ENCODE measurements at regions not wholly inside any gene's neighbourhood (a gene's known extent, or its start where the extent isn't known, plus 50 kb on each side); places are given as distances from the start of the nearest gene placed in this dataset.

DNA sequence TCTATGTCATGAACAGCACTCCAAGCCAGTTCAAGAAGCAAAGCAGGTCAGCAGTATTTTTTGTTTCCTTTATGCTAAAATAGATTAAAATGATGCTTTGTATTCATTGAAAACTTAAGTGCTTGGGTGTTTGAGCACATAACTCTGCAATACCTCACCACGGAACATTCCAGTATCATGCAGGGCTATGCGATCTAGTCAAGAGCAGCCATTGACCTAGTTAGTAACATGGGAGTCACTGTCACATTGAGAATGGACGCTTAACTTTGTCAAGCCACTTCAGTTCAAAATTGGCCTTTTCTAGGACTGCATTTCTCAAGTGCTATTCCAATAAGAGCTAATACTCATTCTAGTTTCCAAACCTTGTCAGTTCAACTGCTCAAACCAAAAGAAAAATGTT is 160.1 kb upstream of the FSTL5 start:
- Histone ChIP-seq H3K9ac (no peak overlapping the region), H3K4me2 (ENCODE audit: unreplicated experiment) (no peak overlapping the region), H3K79me2 (ENCODE audit: insufficient read depth) (no peaks in the 10 kb centered on the region), H3K9me2 (ENCODE audit: insufficient read depth) (no peaks in the 10 kb centered on the region), H3F3A (ENCODE audit: insufficient read depth) (no peaks in the 10 kb centered on the region), H3K9me3 (ENCODE audit: low read depth) (no peaks in the 10 kb centered on the region), H3K4me3 (no peak overlapping the region), H3K27me3 (replicated peaks; ENCODE audit: insufficient read depth) (no peaks in the 10 kb centered on the region), H3K4me1 (ENCODE audit: insufficient read depth) (no peaks in the 10 kb centered on the region), H3K27ac (no peak overlapping the region), H3K36me3 (ENCODE audit: low read depth) (no peaks in the 10 kb centered on the region), H4K20me1 (ENCODE audit: insufficient read depth) (no peaks in the 10 kb centered on the region), H2AFZ (no peak overlapping the region)
- in situ Hi-C loops (cut with MboI), result no loop called here
- no peak for DNase-seq
- TF ChIP-seq EZH2 (IDR thresholded peaks at IDR 0.05; ENCODE audit: insufficient read depth, poor library complexity, severe bottlenecking) (no peak), EZH2phosphoT487 (IDR thresholded peaks at IDR 0.05; ENCODE audit: insufficient read depth, low read depth) (no peak)
- 39 to 40% methylated on average over 3 of the region's 3 CpGs for WGBS, 2 experiments (ENCODE audit: low coverage in 1 of 2, low lambda C conversion rate in 2 of 2, missing lambda C conversion rate in 2 of 2)

DNA sequence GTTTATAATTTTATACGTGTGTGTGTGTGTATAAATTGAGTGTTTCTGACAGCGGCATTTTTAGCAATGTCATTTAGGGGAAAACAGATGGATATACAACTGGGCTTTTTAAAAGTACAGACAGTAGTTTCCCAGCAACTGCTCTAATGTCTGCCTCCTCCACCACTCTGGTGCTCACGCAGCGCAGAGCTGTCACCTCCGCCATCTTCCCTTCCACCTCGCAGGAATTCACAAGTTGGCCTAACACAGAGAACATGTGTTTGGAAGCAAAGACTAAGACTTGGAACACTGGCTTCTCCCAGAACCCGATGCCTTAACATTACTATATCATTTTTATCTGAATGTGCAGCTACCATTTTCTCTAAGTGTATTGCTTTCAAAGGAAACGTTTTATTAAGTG is 158.3 kb upstream of the FSTL5 start:
- TF ChIP-seq EZH2 (IDR thresholded peaks at IDR 0.05; ENCODE audit: insufficient read depth, poor library complexity, severe bottlenecking), result no peak
- TF ChIP-seq EZH2phosphoT487 (IDR thresholded peaks at IDR 0.05; ENCODE audit: insufficient read depth, low read depth), result no peak
- no peaks in the 10 kb centered on the region for H3K27me3 ChIP-seq (replicated peaks; ENCODE audit: insufficient read depth)
- no peaks in the 10 kb centered on the region for H3K36me3 ChIP-seq (ENCODE audit: low read depth)
- H4K20me1 ChIP-seq (ENCODE audit: insufficient read depth), result no peaks in the 10 kb centered on the region
- no peaks in the 10 kb centered on the region for H3K9me3 ChIP-seq (ENCODE audit: low read depth)
- no peaks in the 10 kb centered on the region for H3K79me2 ChIP-seq (ENCODE audit: insufficient read depth)
- no peak overlapping the region for H2AFZ ChIP-seq
- H3K4me3 ChIP-seq, result no peak overlapping the region
- DNase-seq, result no peak
- H3K4me1 ChIP-seq (ENCODE audit: insufficient read depth), result no peaks in the 10 kb centered on the region
- no peak overlapping the region for H3K4me2 ChIP-seq (ENCODE audit: unreplicated experiment)
- WGBS, 2 experiments (ENCODE audit: low coverage in 1 of 2, low lambda C conversion rate in 2 of 2, missing lambda C conversion rate in 2 of 2), result 31 to 35% methylated on average over 8 of the region's 8 CpGs
- no peak overlapping the region for H3K27ac ChIP-seq
- no peaks in the 10 kb centered on the region for H3K9me2 ChIP-seq (ENCODE audit: insufficient read depth)
- H3F3A ChIP-seq (ENCODE audit: insufficient read depth), result no peaks in the 10 kb centered on the region
- H3K9ac ChIP-seq, result no peak overlapping the region
- in situ Hi-C loops (cut with MboI), result no loop called here

- H3K27ac ChIP-seq, result no peak overlapping the region
- WGBS, 2 experiments (ENCODE audit: low coverage in 1 of 2, low lambda C conversion rate in 2 of 2, missing lambda C conversion rate in 2 of 2), result 10 to 21% methylated on average over 2 of the region's 2 CpGs
These were observed 122.0 kb upstream of the FSTL5 start for GRCh38 chr4:162285753-162286152.

GRCh38 chr4:162282684-162283083 is 118.9 kb upstream of the FSTL5 start:
- in situ Hi-C loops (cut with MboI), result no loop called here
- H2AFZ ChIP-seq, result no peak overlapping the region
- no peak overlapping the region for H3K27ac ChIP-seq
- 8 to 15% methylated on average over 3 of the region's 3 CpGs for WGBS, 2 experiments (ENCODE audit: low coverage in 1 of 2, low lambda C conversion rate in 2 of 2, missing lambda C conversion rate in 2 of 2)
- H3K9ac ChIP-seq, result no peak overlapping the region
- H3K9me3 ChIP-seq (ENCODE audit: low read depth), result no peaks in the 10 kb centered on the region
- H3K79me2 ChIP-seq (ENCODE audit: insufficient read depth), result no peaks in the 10 kb centered on the region
- no peak overlapping the region for H3K4me3 ChIP-seq
- H3K36me3 ChIP-seq (ENCODE audit: low read depth), result no peaks in the 10 kb centered on the region
- H3F3A ChIP-seq (ENCODE audit: insufficient read depth), result no peaks in the 10 kb centered on the region
- DNase-seq, result no peak
- H3K9me2 ChIP-seq (ENCODE audit: insufficient read depth), result no peaks in the 10 kb centered on the region
- no peaks in the 10 kb centered on the region for H4K20me1 ChIP-seq (ENCODE audit: insufficient read depth)
- H3K4me1 ChIP-seq (ENCODE audit: insufficient read depth), result no peaks in the 10 kb centered on the region
- H3K4me2 ChIP-seq (ENCODE audit: unreplicated experiment), result no peak overlapping the region
- no peak for TF ChIP-seq EZH2phosphoT487 (IDR thresholded peaks at IDR 0.05; ENCODE audit: insufficient read depth, low read depth)
- no peak for TF ChIP-seq EZH2 (IDR thresholded peaks at IDR 0.05; ENCODE audit: insufficient read depth, poor library complexity, severe bottlenecking)
- no peaks in the 10 kb centered on the region for H3K27me3 ChIP-seq (replicated peaks; ENCODE audit: insufficient read depth)

More at GRCh38 chr4:162285753-162286152, 122.0 kb upstream of the FSTL5 start:
- Histone ChIP-seq H3K4me3 (no peak overlapping the region), H4K20me1 (ENCODE audit: insufficient read depth) (no peaks in the 10 kb centered on the region), H3K27me3 (replicated peaks; ENCODE audit: insufficient read depth) (no peaks in the 10 kb centered on the region), H3K36me3 (ENCODE audit: low read depth) (no peaks in the 10 kb centered on the region), H3K9me2 (ENCODE audit: insufficient read depth) (no peaks in the 10 kb centered on the region), H3K9me3 (ENCODE audit: low read depth) (no peaks in the 10 kb centered on the region), H3K9ac (no peak overlapping the region), H3K4me2 (ENCODE audit: unreplicated experiment) (no peak overlapping the region), H2AFZ (no peak overlapping the region), H3K4me1 (ENCODE audit: insufficient read depth) (no peaks in the 10 kb centered on the region), H3K79me2 (ENCODE audit: insufficient read depth) (no peaks in the 10 kb centered on the region), H3F3A (ENCODE audit: insufficient read depth) (no peaks in the 10 kb centered on the region)
- DNase-seq, result no peak
- in situ Hi-C loops (cut with MboI), result no loop called here
- TF ChIP-seq EZH2 (IDR thresholded peaks at IDR 0.05; ENCODE audit: insufficient read depth, poor library complexity, severe bottlenecking), result no peak

DNA sequence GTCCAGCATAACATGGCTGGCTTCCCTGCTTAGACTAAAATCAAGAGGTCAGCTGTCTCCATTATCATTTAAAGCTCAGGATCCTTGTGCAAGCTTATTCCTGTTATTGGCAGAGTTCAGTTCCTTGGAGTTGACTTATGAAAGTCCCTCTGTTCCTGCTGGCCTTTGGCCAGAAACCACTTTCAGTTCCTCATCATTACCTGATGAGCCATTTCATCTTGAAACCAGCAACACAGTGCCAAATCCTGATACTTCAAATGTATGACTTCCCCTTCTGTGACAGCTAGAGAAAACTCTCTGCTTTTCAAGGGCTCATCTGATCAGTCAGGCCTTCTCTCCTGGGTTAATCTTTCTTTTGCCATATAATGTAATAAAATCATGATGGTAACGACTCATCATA is 110.6 kb upstream of the FSTL5 start:
- in situ Hi-C loops (cut with MboI), result no loop called here
- no peaks in the 10 kb centered on the region for H3F3A ChIP-seq (ENCODE audit: insufficient read depth)
- H3K4me2 ChIP-seq (ENCODE audit: unreplicated experiment), result no peak overlapping the region
- no peaks in the 10 kb centered on the region for H3K4me1 ChIP-seq (ENCODE audit: insufficient read depth)
- H2AFZ ChIP-seq, result no peak overlapping the region
- H3K36me3 ChIP-seq (ENCODE audit: low read depth), result no peaks in the 10 kb centered on the region
- no peaks in the 10 kb centered on the region for H3K9me3 ChIP-seq (ENCODE audit: low read depth)
- H3K27me3 ChIP-seq (replicated peaks; ENCODE audit: insufficient read depth), result no peaks in the 10 kb centered on the region
- no peak overlapping the region for H3K4me3 ChIP-seq
- no peak overlapping the region for H3K9ac ChIP-seq
- 3 to 5% methylated on average over 1 of the region's 1 CpG for WGBS, 2 experiments (ENCODE audit: low coverage in 1 of 2, low lambda C conversion rate in 2 of 2, missing lambda C conversion rate in 2 of 2)
- no peaks in the 10 kb centered on the region for H4K20me1 ChIP-seq (ENCODE audit: insufficient read depth)
- TF ChIP-seq EZH2 (IDR thresholded peaks at IDR 0.05; ENCODE audit: insufficient read depth, poor library complexity, severe bottlenecking), result no peak
- TF ChIP-seq EZH2phosphoT487 (IDR thresholded peaks at IDR 0.05; ENCODE audit: insufficient read depth, low read depth), result no peak
- DNase-seq, result no peak
- H3K27ac ChIP-seq, result no peak overlapping the region
- H3K79me2 ChIP-seq (ENCODE audit: insufficient read depth), result no peaks in the 10 kb centered on the region
- H3K9me2 ChIP-seq (ENCODE audit: insufficient read depth), result no peaks in the 10 kb centered on the region
